ENCODE measurements at regions not wholly inside any gene's neighbourhood (a gene's known extent, or its start where the extent isn't known, plus 50 kb on each side); places are given as distances from the start of the nearest gene placed in this dataset.
A peak's percentile ranks its signal among the peaks of the same experiment; 100 is the strongest.

GRCh38 chr18:56083523-56084287 is 495.7 kb upstream of the TCF4 start:
- no peak overlapping the region for H4K91ac ChIP-seq (ENCODE audit: insufficient read length, low read depth, low read length)

More at GRCh38 chr18:56083523-56084287, 495.7 kb upstream of the TCF4 start:
- H4K8ac ChIP-seq (replicated peaks; ENCODE audit: insufficient read length, low read depth, low read length) = no peak overlapping the region
- no peak overlapping the region for H3K4ac ChIP-seq (ENCODE audit: low read depth, low read length)
- no peak overlapping the region for H3K27ac ChIP-seq (ENCODE audit: insufficient read length, low read depth, low read length)
- H3K9me3 ChIP-seq (ENCODE audit: control insufficient read depth, low read depth, low read length) = no peaks in the 10 kb centered on the region
- no peaks in the 10 kb centered on the region for H3K23me2 ChIP-seq (ENCODE audit: insufficient read length, low read depth, low read length, poor library complexity, severe bottlenecking)
- no peak overlapping the region for H2BK12ac ChIP-seq (ENCODE audit: insufficient read length, low read depth, low read length)
- no peak overlapping the region for H3K56ac ChIP-seq (ENCODE audit: insufficient read length, low read depth, low read length)
- no CpG with 5 or more reads among the region's 8 CpGs for WGBS (ENCODE audit: extremely low coverage, insufficient read length, low lambda C conversion rate)
- no peaks in the 10 kb centered on the region for H3K79me2 ChIP-seq (ENCODE audit: insufficient read depth, low read length)
- no peak overlapping the region for H2BK5ac ChIP-seq (ENCODE audit: insufficient read length, low read length)
- H3K23ac ChIP-seq (ENCODE audit: insufficient read length, low read depth, low read length) = no peak overlapping the region
- H3T11ph ChIP-seq (ENCODE audit: low read length) = no peak overlapping the region
- H3K14ac ChIP-seq (ENCODE audit: insufficient read depth, low read length) = no peak overlapping the region; the same call in 1 of the 2 replicates
- H3K9ac ChIP-seq (ENCODE audit: extremely low read depth, insufficient read length, low read length) = no peak overlapping the region
- no peak overlapping the region for H3K4me2 ChIP-seq (ENCODE audit: insufficient read depth, insufficient read length, low read length)
- Mint-ChIP-seq H3K27ac (no peak overlapping the region; a peak in 1 of 7 replicates), H3K4me1 (peaks cover 17 to 29% of the 10 kb centered on the region in 2 experiments), H3K36me3 (ENCODE audit: insufficient read depth in 1 of 3, low read depth in 3 of 3) (no peaks in the 10 kb centered on the region), H3K27me3 (ENCODE audit: low read depth) (no peaks in the 10 kb centered on the region), H3K4me3 (no peak overlapping the region), H3K9me3 (no peaks in the 10 kb centered on the region)
- no peak overlapping the region for H2AFZ ChIP-seq (ENCODE audit: low read length)
- H4K20me1 ChIP-seq (ENCODE audit: control insufficient read depth, insufficient read depth, insufficient read length) = no peaks in the 10 kb centered on the region
- H3K79me1 ChIP-seq (ENCODE audit: insufficient read depth, low read depth, low read length, poor library complexity, severe bottlenecking) = no peaks in the 10 kb centered on the region
- no peak overlapping the region for H2BK15ac ChIP-seq (ENCODE audit: low read depth, low read length)
- H3K27me3 ChIP-seq (ENCODE audit: insufficient read depth, low read length) = no peaks in the 10 kb centered on the region
- H2BK20ac ChIP-seq (ENCODE audit: low read depth, low read length, poor library complexity, severe bottlenecking) = no peak overlapping the region
- DNase-seq = peak; percentile 40
- no peaks in the 10 kb centered on the region; the same call in 1 of the 2 replicates for H3K4me1 ChIP-seq (ENCODE audit: insufficient read depth, low read length)
- H3K18ac ChIP-seq (ENCODE audit: insufficient read length, low read depth, low read length) = no peak overlapping the region
- no peak for TF ChIP-seq CTCF (conservative IDR thresholded peaks at IDR 0.05)
- H4K5ac ChIP-seq (ENCODE audit: insufficient read length, low read depth, low read length) = no peak overlapping the region
- no peak overlapping the region for H2AK5ac ChIP-seq (ENCODE audit: insufficient read length, low read length)
- no peak overlapping the region for H2BK120ac ChIP-seq (ENCODE audit: low read depth, low read length, poor library complexity, severe bottlenecking)
